C4-2B (cell line): ENCODE measurements at regions not wholly inside any gene's neighbourhood (a gene's known extent, or its start where the extent isn't known, plus 50 kb on each side); places are given as distances from the start of the nearest gene placed in this dataset.

Experiments used
- ZFX ChIP-seq: fragments of 450-650 bp; IDR thresholded peaks from 2 replicates; pipeline ENCODE4 v1.6.1; 2017
- TF ChIP-seq, protein P1 (sequence below): fragments of 450-650 bp; conservative IDR thresholded peaks from 2 replicates; pipeline ENCODE4 v1.5.1; 2017; ENCODE audit warnings: mild to moderate bottlenecking

DNA sequence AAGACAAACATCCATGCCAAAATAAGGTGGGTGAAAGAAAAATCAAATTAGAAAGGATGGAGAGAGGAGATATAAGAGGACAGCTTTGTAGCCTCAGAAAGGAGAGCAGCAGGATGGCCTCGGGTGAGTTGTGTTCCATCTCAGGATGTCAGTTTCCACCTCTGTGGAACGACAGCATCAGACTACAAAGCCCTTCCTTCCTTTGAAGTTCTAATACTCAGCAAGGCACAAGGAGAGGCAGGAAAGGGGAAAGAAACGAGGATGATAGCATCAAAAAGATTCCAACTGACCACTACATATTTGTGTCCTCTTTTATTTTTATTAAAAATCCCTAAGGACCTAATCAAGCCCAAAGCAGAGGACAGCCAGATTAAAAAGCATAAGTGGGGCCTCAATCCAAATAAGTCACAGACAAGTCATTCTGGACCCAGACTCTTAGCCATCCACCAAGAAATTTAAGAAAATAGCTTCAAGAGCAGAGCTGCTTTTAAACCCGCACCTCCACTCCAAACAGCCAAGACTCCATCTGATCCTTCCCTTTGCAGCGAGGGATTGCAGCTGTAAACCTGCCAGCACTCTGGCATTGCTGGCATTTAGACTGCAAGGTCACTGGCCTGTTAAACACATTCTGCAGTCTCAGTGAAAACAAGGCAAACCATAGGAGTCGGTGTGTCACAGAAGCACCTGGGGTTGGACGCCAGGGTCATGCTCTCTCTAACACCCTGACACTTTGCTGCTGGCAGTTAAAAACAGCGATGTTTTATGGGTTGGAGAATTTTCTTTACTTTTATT lies 314.5 kb upstream of the CHAC2 start:
- TF ChIP-seq, protein P1, sequence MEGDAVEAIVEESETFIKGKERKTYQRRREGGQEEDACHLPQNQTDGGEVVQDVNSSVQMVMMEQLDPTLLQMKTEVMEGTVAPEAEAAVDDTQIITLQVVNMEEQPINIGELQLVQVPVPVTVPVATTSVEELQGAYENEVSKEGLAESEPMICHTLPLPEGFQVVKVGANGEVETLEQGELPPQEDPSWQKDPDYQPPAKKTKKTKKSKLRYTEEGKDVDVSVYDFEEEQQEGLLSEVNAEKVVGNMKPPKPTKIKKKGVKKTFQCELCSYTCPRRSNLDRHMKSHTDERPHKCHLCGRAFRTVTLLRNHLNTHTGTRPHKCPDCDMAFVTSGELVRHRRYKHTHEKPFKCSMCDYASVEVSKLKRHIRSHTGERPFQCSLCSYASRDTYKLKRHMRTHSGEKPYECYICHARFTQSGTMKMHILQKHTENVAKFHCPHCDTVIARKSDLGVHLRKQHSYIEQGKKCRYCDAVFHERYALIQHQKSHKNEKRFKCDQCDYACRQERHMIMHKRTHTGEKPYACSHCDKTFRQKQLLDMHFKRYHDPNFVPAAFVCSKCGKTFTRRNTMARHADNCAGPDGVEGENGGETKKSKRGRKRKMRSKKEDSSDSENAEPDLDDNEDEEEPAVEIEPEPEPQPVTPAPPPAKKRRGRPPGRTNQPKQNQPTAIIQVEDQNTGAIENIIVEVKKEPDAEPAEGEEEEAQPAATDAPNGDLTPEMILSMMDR: no peak
- TF ChIP-seq ZFX: no peak
